Dermis microvascular lymphatic vessel endothelial cell (primary cell): ENCODE measurements at regions not wholly inside any gene's neighbourhood (a gene's known extent, or its start where the extent isn't known, plus 50 kb on each side); places are given as distances from the start of the nearest gene placed in this dataset.
"Not testable (repeated sequence)": the region's sequence is repeated elsewhere in the genome, so short reads cannot be mapped to it uniquely, and the experiment has no call there.

Source experiments
- DNase-seq, 2 donors: peaks; one replicate each; pipeline versions ENCODE4 v3.0.0 to v3.0.0-alpha.2; 2010; ENCODE audit warnings: low read depth in 2 of 2

GRCh38 chr11:46183819-46184218, 62.6 kb upstream of the PHF21A start:
- no peak for DNase-seq

GRCh38 chr11:46181843-46182424, 60.7 kb upstream of the PHF21A start:
- DNase-seq: no peak

- no peak for DNase-seq
Measured at GRCh38 chr11:46181387-46181786, 60.1 kb upstream of the PHF21A start.

- DNase-seq: no peak
Measured at GRCh38 chr11:46180736-46181135, 59.5 kb upstream of the PHF21A start.

- no peak for DNase-seq
Measured at GRCh38 chr11:46178513-46178912, 57.3 kb upstream of the PHF21A start.

- no peak for DNase-seq
Measured at GRCh38 chr11:46176421-46176820, 55.2 kb upstream of the PHF21A start.

GRCh38 chr11:46175401-46176002, 54.2 kb upstream of the PHF21A start:
- DNase-seq: no peak

- DNase-seq: not testable (repeated sequence)
Measured at GRCh38 chr11:46171693-46172092, 50.4 kb upstream of the PHF21A start.
